SW 1271 (cell line): ENCODE measurements at regions not wholly inside any gene's neighbourhood (a gene's known extent, or its start where the extent isn't known, plus 50 kb on each side); places are given as distances from the start of the nearest gene placed in this dataset.
"Not testable (repeated sequence)": the region's sequence is repeated elsewhere in the genome, so short reads cannot be mapped to it uniquely, and the experiment has no call there.

Experiments
- DNase-seq, 2 experiments: peaks; one replicate each; lab custom pipeline; 2025; lab: John Stamatoyannopoulos, UW

DNA sequence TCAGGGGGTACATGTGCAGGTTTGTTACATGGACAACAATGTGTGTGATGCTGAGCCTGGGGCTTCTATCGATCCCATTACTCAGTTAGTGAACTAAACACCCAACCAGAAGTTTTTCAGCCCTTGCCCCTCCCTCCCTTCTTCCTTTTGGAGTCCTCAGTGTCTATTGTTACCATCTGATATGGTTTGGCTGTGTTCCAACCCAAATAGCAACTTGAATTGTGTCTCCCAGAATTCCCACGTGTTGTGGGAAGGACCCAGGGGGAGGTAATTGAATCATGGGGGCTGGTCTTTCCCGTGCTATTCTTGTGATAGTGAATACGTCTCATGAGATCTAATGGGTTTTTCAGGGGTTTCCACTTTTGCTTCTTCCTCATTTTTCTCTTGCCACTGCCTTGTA lies 186.3 kb downstream of the AEBP2 start:
- DNase-seq: not testable (repeated sequence)

GRCh38 chr12:19627719-19628118 lies 188.4 kb downstream of the AEBP2 start:
- DNase-seq: no peak

- DNase-seq: no peak
Observed at GRCh38 chr12:19630536-19630935, 191.2 kb downstream of the AEBP2 start.

- DNase-seq: no peak
Observed at GRCh38 chr12:19633194-19633593, 193.9 kb downstream of the AEBP2 start.

DNA sequence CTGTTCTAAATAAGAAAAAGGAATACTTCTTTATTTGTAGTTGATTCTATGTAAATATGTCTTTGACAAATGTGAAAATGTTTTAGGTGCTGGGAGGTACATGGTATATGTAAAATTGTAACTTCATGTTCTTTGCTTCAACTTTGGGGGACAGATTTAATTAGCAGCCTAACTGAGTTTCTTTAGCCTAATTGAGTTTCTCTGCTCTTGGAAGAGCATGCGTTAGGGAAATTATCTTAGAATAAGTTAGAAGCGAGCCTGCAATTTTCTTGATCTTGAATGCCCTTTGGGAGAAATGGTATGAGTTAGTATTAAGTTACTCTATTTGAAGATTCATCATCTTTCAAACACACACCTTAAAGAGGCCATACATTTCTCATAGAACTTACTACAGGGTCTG lies 194.3 kb downstream of the AEBP2 start:
- DNase-seq: no peak

- no peak for DNase-seq
Observed at GRCh38 chr12:19639781-19640415, 200.6 kb downstream of the AEBP2 start.

- DNase-seq: no peak
Observed at GRCh38 chr12:19641235-19642080, 202.2 kb downstream of the AEBP2 start.

DNA sequence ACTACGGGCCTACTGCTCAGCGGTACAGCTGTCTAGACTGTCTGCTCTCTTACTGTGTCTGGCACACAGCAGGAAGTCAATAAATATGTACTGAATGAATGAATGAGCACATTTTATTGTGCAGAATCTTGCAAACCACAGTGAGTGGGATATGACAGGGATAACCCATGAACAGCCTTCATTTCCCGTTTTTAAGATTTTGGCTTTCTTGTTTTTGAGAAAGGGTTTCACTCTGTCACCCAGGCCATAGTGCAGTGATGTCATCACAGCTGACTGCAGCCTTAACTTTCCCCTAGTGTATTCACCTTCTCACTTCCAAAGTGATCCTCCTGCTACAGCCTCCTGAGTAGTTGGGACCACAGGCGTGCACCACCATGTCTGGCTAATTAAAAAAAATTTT lies 203.1 kb downstream of the AEBP2 start:
- DNase-seq: no peak

DNA sequence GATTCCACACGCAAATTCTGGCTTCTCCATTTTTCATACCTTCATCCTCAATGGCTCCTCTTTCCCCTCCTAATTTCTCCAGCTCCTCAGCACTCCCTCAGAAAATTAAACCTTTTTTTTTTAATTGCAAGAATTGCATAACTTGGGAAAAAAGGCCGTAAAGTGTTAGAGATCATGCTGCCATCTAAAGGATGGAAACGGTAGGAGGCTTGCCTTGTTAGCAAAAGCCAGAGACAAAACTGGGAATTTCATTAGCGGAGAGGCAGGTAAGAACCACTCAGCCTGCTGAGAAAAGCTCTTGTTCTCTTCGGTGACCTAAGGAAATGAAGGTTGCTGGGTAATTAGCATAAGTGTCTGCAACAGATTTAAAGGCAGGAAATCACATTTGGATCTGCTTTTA lies 204.3 kb downstream of the AEBP2 start:
- DNase-seq: peak in 1 of 2 experiments; percentile 57

GRCh38 chr12:19644571-19644970 lies 205.3 kb downstream of the AEBP2 start:
- DNase-seq: no peak

GRCh38 chr12:19645823-19646222 lies 206.5 kb downstream of the AEBP2 start:
- DNase-seq: no peak

DNA sequence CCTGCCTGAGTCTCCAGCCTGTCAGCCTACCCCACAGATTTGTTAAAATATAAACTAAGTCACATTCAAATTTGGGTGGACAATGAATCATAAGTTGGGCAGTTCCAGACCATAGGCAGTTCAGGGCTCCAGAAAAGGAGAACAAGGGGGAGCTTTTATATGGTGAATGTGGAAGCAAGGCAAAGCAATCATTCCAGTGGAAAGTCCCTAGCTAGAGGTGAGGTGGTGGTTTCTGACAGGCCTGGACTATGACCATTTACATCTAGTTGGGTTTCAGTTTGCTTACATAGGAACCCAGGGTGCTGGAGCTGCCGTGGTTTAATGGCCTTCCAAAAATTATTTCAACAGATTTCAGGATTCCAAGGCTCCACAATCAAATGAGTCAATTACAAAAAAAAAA lies 207.3 kb downstream of the AEBP2 start:
- no peak for DNase-seq

- no peak for DNase-seq
Observed at GRCh38 chr12:19647806-19648556, 208.7 kb downstream of the AEBP2 start.

GRCh38 chr12:19648591-19648990 lies 209.3 kb downstream of the AEBP2 start:
- no peak for DNase-seq

GRCh38 chr12:19652386-19652785 lies 213.1 kb downstream of the AEBP2 start:
- no peak for DNase-seq

DNA sequence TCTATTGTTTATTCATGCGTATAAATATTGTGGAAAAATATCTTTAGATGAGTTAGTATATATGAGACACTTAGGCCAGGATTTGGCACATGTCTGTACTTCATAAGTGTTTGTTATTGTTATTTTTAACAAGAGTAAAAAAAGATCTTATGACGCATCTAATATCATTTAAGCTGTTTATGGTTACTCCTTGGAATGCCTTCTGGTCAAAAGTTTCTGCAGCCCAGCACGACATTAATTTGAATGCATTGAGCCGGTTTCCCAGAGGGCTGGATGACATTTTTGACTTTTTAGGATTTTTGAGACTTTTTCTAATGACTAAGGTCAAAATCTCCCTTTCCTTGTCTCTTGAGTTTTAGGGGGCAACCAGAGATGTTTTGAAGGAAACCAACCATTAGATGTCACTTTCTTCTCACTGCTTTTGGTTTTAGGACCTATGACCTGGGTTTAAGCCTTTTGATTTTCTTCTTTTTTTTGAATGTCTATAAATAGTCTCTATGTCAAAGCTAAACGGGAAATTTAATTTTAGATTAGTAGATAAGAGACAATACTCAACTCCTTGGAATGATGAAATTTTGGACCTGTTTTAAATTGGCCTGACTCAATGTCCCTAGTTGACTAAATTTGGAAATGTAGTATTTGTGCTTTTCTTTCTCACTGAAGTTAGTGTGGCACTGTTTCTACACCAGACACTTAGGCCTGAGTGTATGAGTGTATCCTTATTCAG lies 215.5 kb downstream of the AEBP2 start:
- DNase-seq: no peak

GRCh38 chr12:19657118-19657731 lies 217.9 kb downstream of the AEBP2 start:
- DNase-seq: no peak

DNA sequence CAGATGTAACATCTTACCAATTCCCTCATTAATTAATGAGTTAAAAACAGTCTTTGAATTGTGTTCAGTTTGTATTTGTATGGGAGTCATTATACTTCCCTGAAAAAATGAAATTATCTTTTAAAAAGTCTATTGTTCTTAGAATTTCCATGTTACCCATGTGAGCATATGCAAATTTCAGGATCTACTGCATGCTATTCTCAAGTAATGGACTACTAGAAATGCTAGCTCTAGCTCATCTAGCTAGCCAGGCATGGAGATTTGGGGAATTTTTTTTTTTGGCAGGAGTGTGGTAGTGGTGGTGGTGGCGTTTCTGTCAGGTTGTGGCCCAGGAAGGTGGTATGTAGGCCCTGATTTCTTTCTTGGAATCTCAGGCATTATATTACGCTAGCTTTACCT lies 218.4 kb downstream of the AEBP2 start:
- DNase-seq: no peak

- no peak for DNase-seq
Observed at GRCh38 chr12:19659086-19659485, 219.8 kb downstream of the AEBP2 start.

DNA sequence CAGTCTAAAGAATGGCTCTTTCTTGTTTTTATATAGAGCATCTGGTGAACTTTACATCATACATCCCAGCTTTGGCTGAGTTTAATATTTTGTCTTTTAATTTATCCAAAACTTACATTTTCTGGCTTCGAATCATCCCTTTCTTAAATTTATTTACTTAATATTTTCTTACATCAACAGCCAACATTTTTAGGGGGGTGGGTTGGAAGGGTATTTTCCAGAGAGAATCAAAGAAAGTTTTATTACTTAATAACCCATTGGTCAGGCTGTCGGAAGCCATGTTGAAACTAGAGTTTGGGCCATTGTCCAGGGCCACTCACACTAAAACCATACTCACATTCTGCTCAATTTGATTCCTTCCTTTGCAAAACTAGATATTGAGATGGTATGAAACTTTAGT lies 220.2 kb downstream of the AEBP2 start:
- DNase-seq: no peak

GRCh38 chr12:19665121-19665900 lies 226.0 kb downstream of the AEBP2 start:
- DNase-seq: no peak
